A673 (cell line): ENCODE measurements at regions not wholly inside any gene's neighbourhood (a gene's known extent, or its start where the extent isn't known, plus 50 kb on each side); places are given as distances from the start of the nearest gene placed in this dataset.

Source experiments
- CTCF ChIP-seq: fragments of 300-800, 200-600 bp; sonication (generic); conservative IDR thresholded peaks from 2 replicates; pipeline ENCODE4 v1.5.1; 2017; ENCODE audit warnings: low read depth, mild to moderate bottlenecking, antibody characterized with exemption, low read length, moderate library complexity, mixed read lengths
- EZH2 ChIP-seq: fragments of 200-600 bp; sonication (generic); IDR thresholded peaks from 2 replicates; pipeline ENCODE4 v1.6.1; 2017; ENCODE audit warnings: borderline replicate concordance, low read depth, mild to moderate bottlenecking, mixed read lengths, antibody characterized with exemption, low read length; ENCODE audit not compliant: poor library complexity, severe bottlenecking

- TF ChIP-seq CTCF (no peak), EZH2 (no peak)
Observed at GRCh38 chr1:67605209-67605780, 79.7 kb upstream of the GADD45A start.
